ENCODE measurements at regions not wholly inside any gene's neighbourhood (a gene's known extent, or its start where the extent isn't known, plus 50 kb on each side); places are given as distances from the start of the nearest gene placed in this dataset.

DNA sequence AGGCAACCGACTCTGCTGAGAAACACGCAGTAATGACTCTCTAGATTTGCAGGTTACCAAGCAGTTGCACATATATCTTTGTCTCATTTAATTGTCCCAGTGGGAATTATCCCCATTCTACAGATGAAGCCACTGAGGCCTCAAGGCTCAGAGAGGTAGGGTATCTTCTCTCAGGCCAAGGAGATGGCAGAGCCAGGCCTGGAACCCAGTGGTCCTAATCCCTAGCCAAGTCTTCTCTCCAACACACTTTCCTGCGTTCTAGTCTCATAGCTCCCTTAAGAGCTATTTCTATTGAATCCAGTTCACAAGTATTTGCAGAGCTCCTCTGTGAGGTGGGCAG, 181.3 kb upstream of the BCOR start:
- no peak for DNase-seq (ENCODE audit: low read depth in 2 of 2)

DNA sequence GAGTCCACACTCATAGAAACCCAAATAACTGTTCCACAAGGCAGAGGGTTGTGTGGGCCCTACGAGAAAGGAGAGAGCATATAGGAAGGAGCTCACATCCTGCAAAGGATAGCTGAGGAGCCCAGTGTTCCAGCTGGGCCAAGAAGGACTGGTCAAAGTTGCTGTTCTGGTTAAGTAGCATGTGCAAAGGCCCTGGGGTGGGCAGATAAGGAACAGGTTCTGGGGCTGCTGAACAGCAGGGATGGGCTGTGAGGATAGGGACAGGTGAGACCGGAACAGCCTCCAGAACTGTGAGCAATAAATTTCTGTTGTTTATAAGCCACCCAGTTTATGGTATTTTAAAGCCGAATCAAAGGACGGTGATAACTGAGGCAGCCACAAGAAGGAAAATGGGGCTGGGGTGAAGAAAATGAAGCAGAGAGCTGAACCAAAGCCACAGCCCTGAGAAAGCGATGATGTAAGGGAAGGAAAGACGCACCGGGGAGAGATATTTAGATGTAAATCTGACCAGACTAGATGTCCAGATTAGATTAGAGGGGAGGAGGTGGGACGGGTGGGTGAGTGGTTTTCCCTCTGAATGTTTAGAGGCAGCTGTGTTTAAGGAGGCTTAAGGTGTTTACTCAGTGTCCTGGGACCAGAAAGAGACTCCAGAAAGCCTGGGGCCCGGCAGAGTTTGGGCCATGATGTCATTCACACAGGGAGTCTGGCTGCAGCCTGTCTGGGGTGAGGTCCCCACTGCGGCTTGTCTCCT, 180.8 kb upstream of the BCOR start:
- DNase-seq (ENCODE audit: low read depth in 2 of 2), result peak; percentile 35 to 45

DNA sequence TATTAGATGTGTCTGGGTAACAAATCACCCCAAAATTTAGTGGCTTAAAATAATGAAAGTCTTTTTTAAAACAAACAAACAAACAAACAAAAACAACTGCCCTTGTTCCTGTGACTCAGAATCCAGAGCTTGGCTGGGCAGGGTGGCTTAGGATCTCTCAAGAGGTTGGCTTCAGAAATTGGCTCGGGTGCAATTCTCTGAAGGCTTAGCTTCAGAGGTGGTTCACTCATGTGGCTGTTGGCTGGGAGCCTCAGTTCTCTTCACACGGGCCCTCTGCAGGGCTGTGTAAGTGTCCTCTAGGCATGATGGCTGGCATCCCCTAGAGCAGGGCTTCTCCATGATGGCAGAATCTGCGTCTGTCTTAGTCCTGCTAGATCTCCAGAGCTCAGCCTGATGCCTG, 179.9 kb upstream of the BCOR start:
- DNase-seq (ENCODE audit: low read depth in 2 of 2), result no peak

DNA sequence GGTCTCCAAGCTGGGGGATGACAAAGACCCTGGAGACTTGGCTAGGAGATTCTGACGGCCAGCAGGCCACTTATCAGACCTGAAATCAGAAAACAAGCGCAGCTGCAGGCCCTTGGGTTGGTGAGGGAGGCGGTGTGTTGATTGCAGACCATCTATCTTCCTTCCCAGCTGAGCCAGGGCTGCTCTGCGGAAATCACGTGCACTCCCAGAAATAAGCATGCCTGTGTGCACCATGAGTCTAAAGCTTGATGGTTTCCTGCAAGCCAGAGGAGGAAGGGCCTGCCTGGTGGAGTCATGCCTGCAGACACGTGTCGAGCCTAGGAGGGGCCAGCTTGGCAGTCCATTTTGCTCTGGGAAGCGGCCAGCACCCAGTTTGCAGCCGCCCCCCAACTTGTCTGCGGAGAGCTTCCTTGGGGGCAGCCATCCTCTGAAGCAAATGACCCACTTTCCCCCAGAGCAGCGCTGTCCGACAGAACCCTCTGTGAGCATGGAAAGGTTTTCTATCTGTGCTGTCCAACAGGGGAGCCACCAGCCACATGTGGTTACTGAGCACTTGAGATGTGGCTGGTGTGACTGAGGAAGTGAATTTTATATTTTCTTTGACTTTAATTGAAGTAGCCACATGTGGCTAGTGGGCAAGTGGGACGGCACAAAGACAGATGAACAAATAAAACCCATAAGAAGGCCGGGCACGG, 175.7 kb upstream of the BCOR start:
- no peak for DNase-seq (ENCODE audit: low read depth in 2 of 2)

DNA sequence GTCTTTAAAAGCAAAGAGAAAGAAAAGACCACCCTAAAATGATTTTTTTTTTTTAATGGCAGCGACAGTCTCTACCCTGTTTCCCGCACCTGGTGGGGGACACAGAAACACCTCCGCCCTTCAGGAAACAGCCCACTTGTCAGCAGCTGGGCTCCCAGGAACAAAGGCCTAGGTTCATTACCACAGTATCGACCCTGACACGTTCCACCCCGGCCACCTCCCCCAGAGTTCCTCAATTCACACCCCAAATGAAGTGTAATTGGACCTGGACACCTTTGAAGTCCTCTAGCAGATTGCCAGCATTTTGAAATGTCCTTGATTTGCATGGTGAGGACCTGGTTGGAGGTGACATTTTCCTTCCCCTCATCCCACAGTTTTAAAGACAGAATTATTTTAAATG, 175.0 kb upstream of the BCOR start:
- DNase-seq (ENCODE audit: low read depth in 2 of 2), result no peak

DNA sequence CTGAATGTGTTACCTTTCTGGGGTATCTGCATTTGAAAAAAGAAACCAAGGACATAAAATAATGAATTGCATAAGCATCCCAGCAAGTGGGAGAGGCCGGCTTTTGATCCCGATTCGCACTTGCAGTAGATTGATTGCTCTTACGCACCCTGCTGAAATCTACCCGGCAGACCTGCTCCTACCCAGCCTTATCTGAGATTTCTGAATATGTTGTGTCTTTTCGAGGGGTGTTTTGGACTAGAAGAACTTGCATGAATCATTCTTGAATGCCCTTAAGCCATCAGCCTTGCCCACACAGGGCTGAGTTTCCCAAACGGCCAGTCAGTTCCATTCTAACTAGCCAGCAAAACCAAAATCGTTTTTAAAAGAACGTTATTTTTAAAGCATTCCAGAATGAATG, 174.4 kb upstream of the BCOR start:
- DNase-seq (ENCODE audit: low read depth in 2 of 2), result no peak

DNA sequence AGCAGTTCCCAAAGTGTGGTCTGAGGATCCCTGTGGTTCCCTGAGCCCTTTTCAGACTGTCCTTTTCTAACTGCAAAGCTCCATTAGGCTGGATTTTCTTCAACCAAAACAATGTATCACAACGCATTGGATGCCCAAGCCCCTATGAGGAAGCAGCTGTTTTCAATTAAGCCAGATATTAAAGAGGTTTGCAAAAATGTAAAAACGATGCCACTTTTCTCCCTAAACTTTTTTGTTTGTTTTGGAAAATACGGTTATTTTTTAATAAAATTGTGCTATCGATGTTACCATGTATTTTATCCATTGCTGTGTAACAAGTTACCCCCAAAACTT, 170.4 kb upstream of the BCOR start:
- no peak for DNase-seq (ENCODE audit: low read depth in 2 of 2)

DNA sequence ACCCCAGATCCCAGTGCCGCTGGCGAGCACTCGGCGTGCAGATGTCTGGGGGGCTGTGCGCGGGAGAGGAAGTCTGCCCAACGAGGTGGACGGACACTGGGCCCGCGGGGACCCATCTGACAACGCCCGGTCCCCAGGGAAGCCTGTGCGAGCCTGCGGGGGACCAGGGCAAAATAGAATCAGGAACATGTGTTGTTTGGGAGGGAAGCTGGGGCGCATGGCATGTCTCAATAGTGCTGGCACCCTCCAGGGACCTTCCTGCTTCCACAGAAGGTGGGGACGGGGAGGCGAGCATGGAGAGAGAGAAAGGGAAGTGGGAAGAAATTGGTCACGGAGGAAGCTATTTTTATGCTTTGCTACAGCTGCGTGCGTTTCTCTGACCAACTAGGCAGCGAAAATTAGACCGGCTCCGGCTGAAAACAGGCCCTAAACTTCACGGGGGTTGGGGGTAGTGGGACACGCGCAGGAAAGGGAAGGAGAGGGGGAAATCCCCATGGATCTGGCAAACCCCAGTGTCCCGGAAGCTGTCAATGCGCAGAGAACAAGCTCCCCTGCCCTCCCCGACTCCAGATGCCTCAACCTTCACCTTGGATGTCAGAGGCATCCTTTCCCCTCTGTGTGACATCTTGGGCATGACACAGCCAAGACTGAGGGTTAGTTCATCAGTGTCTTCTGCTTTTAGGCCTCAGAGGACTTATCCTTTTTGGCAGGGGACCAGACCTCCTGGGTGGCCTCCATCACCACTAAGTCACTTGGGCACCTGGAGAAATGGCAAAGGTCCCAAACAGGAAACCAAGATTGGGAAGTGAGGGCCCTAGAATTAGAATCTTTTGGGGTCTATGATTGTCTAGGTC, 169.8 kb upstream of the BCOR start:
- DNase-seq (ENCODE audit: low read depth in 2 of 2), result no peak

DNA sequence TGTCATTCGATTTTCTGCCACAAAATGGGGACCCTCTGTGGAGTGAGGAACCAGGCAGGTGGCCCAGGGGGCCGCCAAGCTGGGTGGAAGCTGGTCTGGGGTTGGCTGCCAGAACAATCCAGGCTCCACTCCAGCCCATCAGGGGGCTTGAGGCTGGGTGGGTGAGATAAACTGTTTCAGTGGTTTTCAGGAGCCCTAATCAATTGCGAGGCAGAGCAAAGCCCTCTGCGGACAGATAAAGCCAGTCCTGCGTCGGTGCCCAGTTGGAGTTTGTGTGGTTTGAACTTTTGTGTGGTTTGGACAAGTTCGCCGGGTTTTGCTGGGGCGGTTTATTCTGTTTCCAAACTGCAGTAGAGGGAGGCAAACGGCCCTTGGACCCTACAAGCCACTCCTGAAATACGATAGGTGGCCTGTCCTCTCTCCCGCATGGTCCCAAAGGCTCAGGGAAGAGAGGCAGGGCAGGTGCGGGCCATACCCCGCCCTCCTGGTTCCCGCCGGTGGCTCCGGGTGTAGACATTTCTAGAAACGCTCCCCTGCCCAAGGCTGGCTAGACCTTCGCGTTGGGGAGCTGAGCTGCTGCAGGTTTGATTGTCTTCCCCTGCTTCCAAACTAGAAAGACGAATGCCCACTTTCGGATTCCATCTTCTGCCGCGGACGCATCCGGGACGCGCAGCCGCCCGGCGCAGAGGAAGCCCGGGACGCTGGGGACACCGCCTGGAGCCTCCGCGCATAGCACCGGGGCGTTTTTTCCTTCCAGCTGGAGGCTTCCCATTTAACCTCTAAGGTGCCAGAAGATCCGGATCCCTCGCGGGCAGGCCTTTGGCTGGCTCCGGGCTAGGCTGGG, 169.0 kb upstream of the BCOR start:
- peak; percentile 14 to 28 for DNase-seq (ENCODE audit: low read depth in 2 of 2)

DNA sequence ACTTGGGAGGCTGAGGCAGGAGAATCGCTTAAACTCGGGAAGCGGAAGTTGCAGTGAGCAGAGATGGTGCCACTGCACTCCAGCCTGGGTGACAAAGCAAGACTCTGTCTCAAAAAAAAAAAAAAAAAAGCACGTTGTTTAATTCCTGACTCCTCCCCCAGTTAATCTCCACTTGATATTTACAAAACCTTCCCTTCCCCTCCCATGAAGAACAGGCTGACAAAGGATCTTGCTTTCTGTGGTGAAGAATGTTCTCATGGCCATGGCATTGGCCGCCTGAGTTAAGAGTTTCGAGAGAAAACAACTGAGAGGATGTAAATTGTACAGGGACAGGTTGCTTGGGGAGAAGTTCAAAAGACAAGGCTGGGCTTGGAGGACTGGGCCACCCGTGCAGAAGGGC, 168.2 kb upstream of the BCOR start:
- no peak for DNase-seq (ENCODE audit: low read depth in 2 of 2)

DNA sequence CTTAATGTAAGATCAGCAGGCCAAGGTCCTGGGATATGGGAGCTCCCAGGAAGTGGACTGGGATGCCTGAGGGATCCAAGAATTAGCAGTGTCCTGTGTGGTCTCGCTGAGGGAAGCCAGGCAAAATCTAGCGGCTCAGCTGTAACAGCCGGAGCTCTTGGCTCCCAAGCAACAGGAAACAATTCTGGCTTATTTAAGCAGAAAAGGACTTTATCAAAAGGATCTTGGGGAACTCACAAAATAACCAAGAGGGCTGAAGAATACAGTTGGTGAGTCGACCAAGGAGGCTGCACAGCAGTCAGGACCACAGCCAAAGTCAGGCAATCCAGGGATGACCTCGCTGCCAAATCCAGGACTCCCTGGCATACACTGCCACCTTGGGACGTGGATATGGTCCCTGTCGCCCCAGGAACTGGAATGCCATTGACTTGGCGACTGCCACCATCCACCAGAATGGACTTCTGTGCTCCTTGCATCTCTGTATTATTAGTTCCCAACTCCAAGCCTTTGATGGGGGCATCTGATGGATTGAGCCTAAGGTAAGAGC, 165.3 kb upstream of the BCOR start:
- no peak for DNase-seq (ENCODE audit: low read depth in 2 of 2)

DNA sequence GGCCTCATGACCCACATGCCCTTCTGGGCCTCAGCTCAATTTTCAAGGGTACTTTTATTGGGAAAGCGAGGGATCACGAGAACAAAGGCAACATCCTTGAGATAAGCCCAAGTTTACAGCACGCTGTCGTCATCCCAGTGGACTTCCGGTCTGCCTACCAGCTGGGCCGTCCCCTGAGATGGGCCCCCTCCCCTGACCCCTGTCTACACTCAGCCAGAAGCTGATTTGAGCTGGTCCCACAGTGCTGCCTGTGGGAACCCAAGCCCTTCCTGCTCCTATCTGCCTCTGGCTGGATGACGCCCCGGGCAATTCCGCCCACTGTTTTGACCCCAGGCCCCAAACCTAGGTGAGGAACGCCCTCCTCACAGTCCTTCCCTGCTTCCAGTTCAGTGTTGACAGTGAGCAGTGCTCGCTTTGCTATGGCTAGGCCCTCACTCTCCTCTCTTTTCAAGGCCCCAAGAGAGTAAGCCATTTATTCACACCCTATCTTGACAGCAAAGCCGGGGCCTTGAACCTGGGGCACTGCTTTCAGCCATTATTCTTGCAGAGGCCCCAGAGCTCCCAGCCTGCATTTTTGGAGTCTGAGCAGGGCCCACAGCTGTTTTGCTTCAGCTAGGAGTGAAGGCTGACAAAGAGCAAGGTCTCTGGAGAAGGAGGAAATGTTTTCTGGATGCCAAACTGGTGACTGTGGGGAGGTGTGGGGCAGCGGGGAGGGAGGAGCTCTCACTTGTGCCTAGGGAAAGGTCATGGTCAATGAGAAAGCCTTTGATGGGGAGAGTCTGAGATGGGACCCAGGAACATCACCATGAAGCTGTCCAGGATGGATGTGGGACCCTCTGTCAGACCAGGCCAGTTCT, 164.6 kb upstream of the BCOR start:
- no peak for DNase-seq (ENCODE audit: low read depth in 2 of 2)

DNA sequence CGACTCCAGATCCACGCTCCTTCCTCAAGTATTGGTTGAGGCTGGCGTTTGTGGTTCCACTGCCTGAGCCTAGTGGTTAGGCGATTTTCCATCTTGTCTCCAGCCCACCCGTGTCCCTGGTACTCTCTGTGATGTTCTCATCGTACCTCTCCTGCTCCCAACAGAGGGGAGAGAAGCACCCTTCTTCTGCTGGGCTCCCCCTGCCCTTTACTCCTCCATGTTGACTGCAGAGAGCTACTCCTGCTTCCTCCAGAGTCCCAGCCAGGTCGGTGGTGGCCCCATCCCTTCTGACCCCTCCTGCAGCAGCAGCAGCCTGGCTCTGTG, 164.0 kb upstream of the BCOR start:
- DNase-seq (ENCODE audit: low read depth in 2 of 2), result no peak

DNA sequence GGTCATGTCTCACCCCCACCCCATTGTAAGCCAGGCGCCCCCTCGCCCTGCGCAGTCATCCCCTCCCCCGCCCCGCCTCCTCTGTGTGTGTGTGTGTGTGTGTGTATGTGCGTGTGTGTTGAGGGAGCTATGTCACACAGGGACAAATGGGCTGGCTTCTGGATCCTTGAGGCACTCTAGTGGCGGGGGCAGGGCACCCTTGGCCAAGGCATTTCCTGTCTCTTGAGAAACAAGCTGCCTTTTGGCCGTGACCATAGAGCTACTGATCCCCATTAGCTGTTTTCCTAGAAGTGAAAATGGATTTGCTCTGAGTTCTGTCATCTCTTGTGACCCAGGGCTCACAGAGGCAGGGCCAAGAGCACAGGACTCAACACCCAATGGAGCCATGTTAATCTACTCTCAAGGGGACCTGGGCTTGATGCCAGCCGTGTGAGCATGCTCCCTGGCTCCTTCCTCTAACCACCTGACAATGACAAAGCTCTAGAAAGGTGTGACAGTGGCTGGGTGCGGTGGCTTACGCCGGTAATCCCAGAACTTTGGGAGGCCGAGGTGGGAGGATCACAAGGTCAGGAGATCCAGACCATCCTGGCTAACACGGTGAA, 162.5 kb upstream of the BCOR start:
- no peak for DNase-seq (ENCODE audit: low read depth in 2 of 2)

DNA sequence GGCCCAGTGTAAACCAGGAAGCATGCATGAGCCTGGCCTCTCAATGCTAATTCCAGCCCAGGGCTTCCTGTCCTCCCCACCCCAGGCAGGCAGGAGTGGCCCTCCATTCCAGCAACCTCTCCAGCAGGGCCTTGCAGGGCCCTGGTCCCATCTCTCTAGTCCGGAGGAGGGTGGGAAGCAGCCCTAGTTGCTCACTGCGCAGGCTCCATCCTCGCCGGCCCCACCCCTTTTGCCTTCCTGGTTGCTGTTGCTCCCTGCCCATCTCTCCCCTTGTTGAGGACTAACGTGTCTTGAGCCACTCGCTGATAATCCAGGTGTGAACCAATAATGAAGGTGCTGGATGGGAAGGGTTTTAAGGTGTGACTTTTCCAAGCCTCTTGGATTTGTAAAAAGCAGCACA, 161.2 kb upstream of the BCOR start:
- no peak for DNase-seq (ENCODE audit: low read depth in 2 of 2)

DNA sequence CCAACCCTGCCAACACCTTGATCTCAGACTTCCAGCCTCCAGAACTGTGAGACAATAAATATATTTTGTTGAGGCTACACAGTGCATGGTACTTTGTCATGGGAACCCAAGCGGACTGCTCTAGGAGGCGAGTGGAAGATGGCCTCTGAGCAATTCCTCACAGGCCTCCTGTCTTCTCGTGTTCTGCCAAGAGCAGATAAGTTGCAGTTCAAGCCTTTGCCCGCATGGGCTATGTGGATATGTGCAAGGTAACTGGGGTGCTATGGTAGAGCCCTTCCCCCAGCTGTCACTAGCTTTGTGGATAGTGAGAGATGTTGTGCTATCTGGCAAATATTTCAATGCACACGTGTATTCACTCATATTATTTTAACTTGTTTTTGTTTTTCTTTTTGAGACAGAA, 156.0 kb upstream of the BCOR start:
- no peak for DNase-seq (ENCODE audit: low read depth in 2 of 2)

DNA sequence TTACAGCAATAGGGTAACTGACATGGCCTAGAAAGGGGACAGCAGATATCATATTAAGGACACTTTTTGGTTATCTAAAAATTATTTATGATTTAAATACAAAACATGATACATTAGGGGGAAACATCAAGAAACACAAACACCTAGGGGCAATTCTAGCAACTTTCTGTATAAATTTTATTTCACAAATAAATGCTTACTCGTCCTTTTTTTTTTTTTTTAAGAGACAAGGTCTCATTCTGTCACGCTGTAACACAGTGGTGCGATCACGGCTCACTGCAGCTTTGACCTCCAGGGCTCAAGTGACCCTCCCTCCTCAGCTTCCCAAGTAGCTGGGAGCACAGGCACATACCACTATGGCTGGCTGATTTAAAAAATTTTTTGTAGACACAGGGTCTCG, 151.8 kb upstream of the BCOR start:
- DNase-seq (ENCODE audit: low read depth in 2 of 2), result no peak

DNA sequence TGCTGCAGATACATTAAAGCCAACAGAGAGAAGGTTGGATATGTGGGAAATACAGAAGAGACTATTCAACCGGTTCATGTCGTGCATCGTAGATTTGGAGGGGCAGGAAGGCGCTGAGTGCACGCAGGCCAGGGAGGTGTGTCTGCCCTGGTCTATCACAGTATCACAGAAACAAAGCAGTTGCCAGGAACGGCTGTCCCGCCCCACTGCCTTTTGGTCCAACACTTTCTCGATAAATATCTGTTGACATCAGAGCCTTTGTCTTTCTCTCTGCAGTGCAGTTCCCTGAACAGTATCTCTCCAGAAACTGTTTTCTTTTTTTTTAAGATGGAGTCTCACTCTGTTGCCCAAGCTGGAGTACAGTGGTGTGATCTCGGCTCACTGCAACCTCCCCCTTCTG, 151.1 kb upstream of the BCOR start:
- no peak for DNase-seq (ENCODE audit: low read depth in 2 of 2)

DNA sequence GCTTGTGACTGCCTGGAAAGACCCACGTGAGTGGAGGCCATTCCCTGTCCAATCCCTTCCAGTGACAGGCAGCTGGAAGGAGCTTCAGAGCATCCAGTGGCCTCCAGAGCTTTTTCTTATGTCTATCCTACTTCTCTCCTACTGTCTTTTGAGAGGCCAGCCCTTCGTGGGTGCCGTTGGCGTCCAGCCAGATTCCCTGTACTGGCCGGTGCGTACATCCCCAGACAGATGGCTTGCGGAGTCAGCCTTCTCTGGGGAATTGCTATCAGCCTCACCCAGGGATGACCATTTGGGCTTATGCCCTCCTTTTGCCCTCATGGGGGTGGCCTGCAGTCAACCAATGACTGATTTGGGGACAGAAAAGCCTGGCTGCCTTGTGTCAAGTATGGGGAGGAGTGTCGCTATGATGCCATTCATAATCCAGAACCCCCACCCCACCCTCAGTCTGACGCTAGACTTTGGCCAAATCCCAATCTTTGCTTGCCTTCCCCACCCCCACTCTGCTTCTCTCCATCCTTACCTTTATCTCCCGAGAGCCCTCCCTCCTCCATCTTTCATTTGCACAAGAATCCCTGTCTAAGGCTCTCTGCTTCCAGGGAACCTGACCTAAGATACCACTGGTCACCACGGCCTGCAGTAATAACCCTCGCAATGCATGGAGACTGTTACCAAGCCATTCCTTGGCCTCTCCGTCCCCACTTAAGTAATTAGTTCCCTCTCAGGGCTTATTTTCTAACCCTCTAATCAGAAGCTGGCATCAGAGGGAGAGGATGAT, 150.3 kb upstream of the BCOR start:
- no peak for DNase-seq (ENCODE audit: low read depth in 2 of 2)

DNA sequence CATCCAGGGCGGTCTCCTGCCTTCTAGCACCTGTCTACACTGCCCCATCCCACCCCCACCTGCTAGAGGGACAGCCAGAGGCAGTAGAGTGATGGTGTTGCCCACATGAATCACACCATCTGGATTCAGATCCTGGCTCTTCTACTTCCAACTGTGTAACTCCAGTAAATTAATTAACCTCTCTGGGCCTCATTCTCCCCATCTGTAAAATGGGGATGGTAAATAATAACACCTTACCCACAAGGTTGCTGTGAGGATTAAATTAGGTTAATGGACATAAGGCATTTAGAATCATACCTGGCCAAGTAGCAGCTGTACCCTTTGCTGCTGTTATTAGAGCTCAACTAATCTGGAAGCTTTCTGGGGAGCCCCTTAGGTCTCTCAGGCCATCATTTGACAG, 149.6 kb upstream of the BCOR start:
- DNase-seq (ENCODE audit: low read depth in 2 of 2), result no peak
